ENCODE measurements at regions not wholly inside any gene's neighbourhood (a gene's known extent, or its start where the extent isn't known, plus 50 kb on each side); places are given as distances from the start of the nearest gene placed in this dataset.
A peak's percentile ranks its signal among the peaks of the same experiment; 100 is the strongest.

- ATAC-seq (no peak), DNase-seq (no peak)
- intact Hi-C loops (cut with DNase I) = no loop called here
Observed at GRCh38 chr2:151002959-151003600, 258.6 kb downstream of the RBM43 start.

- DNase-seq (no peak), ATAC-seq (no peak)
- intact Hi-C loops (cut with DNase I) = no loop called here
Observed at GRCh38 chr2:150997702-150998440, 263.8 kb downstream of the RBM43 start.

- intact Hi-C loops (cut with DNase I) = no loop called here
- ATAC-seq (no peak), DNase-seq (no peak)
Observed at GRCh38 chr2:150997066-150997465, 264.6 kb downstream of the RBM43 start.

- intact Hi-C loops (cut with DNase I) = no loop called here
- ATAC-seq (no peak), DNase-seq (no peak)
Observed at GRCh38 chr2:150994076-150994475, 267.6 kb downstream of the RBM43 start.

GRCh38 chr2:150989969-150990368, 271.7 kb downstream of the RBM43 start:
- no peak for DNase-seq
- no peak for ATAC-seq
- intact Hi-C loops (cut with DNase I) = no loop called here

- ATAC-seq = no peak
- intact Hi-C loops (cut with DNase I) = no loop called here
- DNase-seq = no peak
Observed at GRCh38 chr2:150985741-150986140, 275.9 kb downstream of the RBM43 start.

- ATAC-seq = no peak
- intact Hi-C loops (cut with DNase I) = no loop called here
- no peak for DNase-seq
Observed at GRCh38 chr2:150983314-150983897, 278.3 kb downstream of the RBM43 start.

GRCh38 chr2:150981826-150982225, 279.8 kb downstream of the RBM43 start:
- intact Hi-C loops (cut with DNase I) = no loop called here
- ATAC-seq = no peak
- no peak for DNase-seq

GRCh38 chr2:150978053-150978452, 283.6 kb downstream of the RBM43 start:
- ATAC-seq (no peak), DNase-seq (no peak)
- intact Hi-C loops (cut with DNase I) = no loop called here

GRCh38 chr2:150977296-150977695, 284.4 kb downstream of the RBM43 start:
- ATAC-seq = no peak
- DNase-seq = no peak
- intact Hi-C loops (cut with DNase I) = no loop called here

GRCh38 chr2:150976604-150977003, 285.1 kb downstream of the RBM43 start:
- no peak for ATAC-seq
- no peak for DNase-seq
- intact Hi-C loops (cut with DNase I) = no loop called here

GRCh38 chr2:150974864-150975263, 286.8 kb downstream of the RBM43 start:
- intact Hi-C loops (cut with DNase I) = no loop called here
- DNase-seq = no peak
- ATAC-seq = no peak

- ATAC-seq (no peak), DNase-seq (no peak)
- intact Hi-C loops (cut with DNase I) = no loop called here
Observed at GRCh38 chr2:150974234-150974633, 287.4 kb downstream of the RBM43 start.

- no peak for DNase-seq
- peak in 1 of 2 donors; percentile 58 for ATAC-seq
- intact Hi-C loops (cut with DNase I) = no loop called here
Observed at GRCh38 chr2:150971910-150972309, 289.8 kb downstream of the RBM43 start.

- ATAC-seq (no peak), DNase-seq (no peak)
Observed at GRCh38 chr2:150963336-150963735, 298.3 kb downstream of the RBM43 start.

GRCh38 chr2:150955231-150955630, 306.4 kb downstream of the RBM43 start:
- intact Hi-C loops (cut with DNase I) = no loop called here
- ATAC-seq = no peak
- no peak for DNase-seq

More at GRCh38 chr2:150963336-150963735, 298.3 kb downstream of the RBM43 start:
- intact Hi-C loops (cut with DNase I) = no loop called here

- DNase-seq (no peak), ATAC-seq (no peak)
- intact Hi-C loops (cut with DNase I) = no loop called here
Observed at GRCh38 chr2:150946831-150947230, 314.8 kb downstream of the RBM43 start.

GRCh38 chr2:150944315-150944714, 317.3 kb downstream of the RBM43 start:
- DNase-seq = no peak
- intact Hi-C loops (cut with DNase I) = no loop called here
- ATAC-seq = no peak

GRCh38 chr2:150939087-150939486, 322.6 kb downstream of the RBM43 start:
- intact Hi-C loops (cut with DNase I) = no loop called here
- ATAC-seq = no peak
- no peak for DNase-seq

GRCh38 chr2:150938527-150938926, 323.1 kb downstream of the RBM43 start:
- ATAC-seq = no peak
- intact Hi-C loops (cut with DNase I) = no loop called here
- DNase-seq = no peak

GRCh38 chr2:150937030-150937429, 324.6 kb downstream of the RBM43 start:
- no peak for ATAC-seq

More at GRCh38 chr2:150937030-150937429, 324.6 kb downstream of the RBM43 start:
- intact Hi-C loops (cut with DNase I) = no loop called here
- no peak for DNase-seq
